ENCODE measurements at regions not wholly inside any gene's neighbourhood (a gene's known extent, or its start where the extent isn't known, plus 50 kb on each side); places are given as distances from the start of the nearest gene placed in this dataset.

GRCh38 chr2:236739663-236740062, 170.0 kb downstream of the ACKR3 start:
- no peak overlapping the region for H3K4me3 ChIP-seq
- no peaks in the 10 kb centered on the region for H3K36me3 ChIP-seq (ENCODE audit: low read depth)
- TF ChIP-seq, protein P1, sequence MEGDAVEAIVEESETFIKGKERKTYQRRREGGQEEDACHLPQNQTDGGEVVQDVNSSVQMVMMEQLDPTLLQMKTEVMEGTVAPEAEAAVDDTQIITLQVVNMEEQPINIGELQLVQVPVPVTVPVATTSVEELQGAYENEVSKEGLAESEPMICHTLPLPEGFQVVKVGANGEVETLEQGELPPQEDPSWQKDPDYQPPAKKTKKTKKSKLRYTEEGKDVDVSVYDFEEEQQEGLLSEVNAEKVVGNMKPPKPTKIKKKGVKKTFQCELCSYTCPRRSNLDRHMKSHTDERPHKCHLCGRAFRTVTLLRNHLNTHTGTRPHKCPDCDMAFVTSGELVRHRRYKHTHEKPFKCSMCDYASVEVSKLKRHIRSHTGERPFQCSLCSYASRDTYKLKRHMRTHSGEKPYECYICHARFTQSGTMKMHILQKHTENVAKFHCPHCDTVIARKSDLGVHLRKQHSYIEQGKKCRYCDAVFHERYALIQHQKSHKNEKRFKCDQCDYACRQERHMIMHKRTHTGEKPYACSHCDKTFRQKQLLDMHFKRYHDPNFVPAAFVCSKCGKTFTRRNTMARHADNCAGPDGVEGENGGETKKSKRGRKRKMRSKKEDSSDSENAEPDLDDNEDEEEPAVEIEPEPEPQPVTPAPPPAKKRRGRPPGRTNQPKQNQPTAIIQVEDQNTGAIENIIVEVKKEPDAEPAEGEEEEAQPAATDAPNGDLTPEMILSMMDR (IDR thresholded peaks at IDR 0.05), result no peak
- ATAC-seq, result no peak
- no peak for DNase-seq
- intact Hi-C loops (cut with DNase I, micrococcal nuclease), result no loop called here
- no peaks in the 10 kb centered on the region for H3K9me3 ChIP-seq
- no peaks in the 10 kb centered on the region for H3K4me1 ChIP-seq (ENCODE audit: low read depth)

DNA sequence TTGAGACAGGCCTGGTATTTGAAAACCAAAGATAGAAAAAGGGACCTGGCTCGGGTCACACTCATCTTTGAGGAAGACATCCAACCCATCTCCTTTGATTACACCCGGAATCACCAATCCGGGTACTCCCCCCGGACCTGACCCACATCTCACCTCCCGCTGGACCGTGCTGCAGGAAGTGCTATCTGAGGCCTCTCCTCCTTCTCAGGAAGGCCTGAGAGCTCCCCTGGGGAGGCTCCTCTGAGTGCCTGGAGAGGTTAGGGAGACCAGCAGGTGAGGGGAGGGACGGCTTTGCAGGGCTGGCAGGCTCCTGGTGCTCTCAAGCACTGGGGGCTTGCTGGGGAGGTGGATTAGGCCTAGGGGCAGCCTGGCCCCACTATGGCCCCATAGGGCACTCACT, 170.9 kb downstream of the ACKR3 start:
- H3K4me3 ChIP-seq, result no peak overlapping the region
- intact Hi-C loops (cut with DNase I, micrococcal nuclease), result no loop called here
- no peak for DNase-seq
- TF ChIP-seq, protein P1 (IDR thresholded peaks at IDR 0.05), result no peak
- ATAC-seq, result no peak
- H3K9me3 ChIP-seq, result no peaks in the 10 kb centered on the region
- no peaks in the 10 kb centered on the region for H3K36me3 ChIP-seq (ENCODE audit: low read depth)
- H3K4me1 ChIP-seq (ENCODE audit: low read depth), result no peaks in the 10 kb centered on the region

- ATAC-seq (no peak), DNase-seq (no peak)
- intact Hi-C loops (cut with DNase I, micrococcal nuclease), result no loop called here
These were observed 173.7 kb downstream of the ACKR3 start for GRCh38 chr2:236743039-236743920.

DNA sequence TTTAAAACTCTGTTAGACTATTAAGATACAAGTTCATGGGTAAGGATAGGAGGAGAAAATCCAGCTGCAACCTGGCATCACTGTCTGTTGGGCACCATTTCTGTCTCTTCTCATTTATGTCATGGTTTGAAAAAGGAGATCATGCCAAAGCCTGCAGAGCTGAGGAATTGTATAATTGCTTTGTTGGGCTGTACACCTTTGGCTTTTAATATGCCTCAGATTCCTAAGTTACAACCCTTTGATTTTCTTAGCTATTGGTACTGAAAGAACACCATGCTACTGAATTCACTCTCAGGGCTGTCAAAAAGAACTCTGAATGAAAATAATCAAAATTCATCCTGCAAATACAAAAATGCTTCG, 174.3 kb downstream of the ACKR3 start:
- Histone ChIP-seq H3K36me3 (ENCODE audit: low read depth) (no peaks in the 10 kb centered on the region), H3K4me3 (no peak overlapping the region), H3K9me3 (no peaks in the 10 kb centered on the region), H3K4me1 (ENCODE audit: low read depth) (no peaks in the 10 kb centered on the region)
- TF ChIP-seq, protein P1 (IDR thresholded peaks at IDR 0.05), result no peak
- DNase-seq (no peak), ATAC-seq (no peak)
- intact Hi-C loops (cut with DNase I, micrococcal nuclease), result no loop called here

More at GRCh38 chr2:236743039-236743920, 173.7 kb downstream of the ACKR3 start:
- TF ChIP-seq, protein P1 (IDR thresholded peaks at IDR 0.05), result no peak
- Histone ChIP-seq H3K36me3 (ENCODE audit: low read depth) (no peaks in the 10 kb centered on the region), H3K9me3 (no peaks in the 10 kb centered on the region), H3K4me3 (no peak overlapping the region), H3K4me1 (ENCODE audit: low read depth) (no peaks in the 10 kb centered on the region)

DNA sequence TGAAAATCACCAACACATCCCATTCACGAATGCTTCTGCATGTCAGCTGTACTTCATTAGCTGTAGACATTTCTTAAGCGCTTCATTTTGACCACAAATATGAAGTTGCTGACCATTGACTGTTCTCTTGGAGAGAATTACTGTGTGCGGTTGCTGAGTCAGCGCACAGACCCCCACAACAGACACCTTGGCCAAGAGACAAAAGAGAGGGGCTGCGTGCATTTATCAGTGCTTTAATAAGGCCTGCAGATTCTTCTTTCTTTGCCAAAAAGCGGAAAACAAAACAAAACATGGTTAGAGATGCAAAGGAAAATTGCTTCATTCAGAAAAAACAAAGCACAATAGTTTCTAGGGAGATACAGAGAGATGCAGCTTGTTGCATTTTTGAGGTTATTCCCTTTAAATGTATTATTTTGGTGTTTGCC, 174.7 kb downstream of the ACKR3 start:
- ATAC-seq (peak; percentile 28), DNase-seq (no peak)
- intact Hi-C loops (cut with DNase I, micrococcal nuclease), result no loop called here
- Histone ChIP-seq H3K36me3 (ENCODE audit: low read depth) (no peaks in the 10 kb centered on the region), H3K4me1 (ENCODE audit: low read depth) (no peaks in the 10 kb centered on the region), H3K4me3 (no peak overlapping the region), H3K9me3 (no peaks in the 10 kb centered on the region)
- TF ChIP-seq, protein P1 (IDR thresholded peaks at IDR 0.05), result no peak

All from mucosa of descending colon (tissue), 3 donors.